ENCODE measurements at regions not wholly inside any gene's neighbourhood (a gene's known extent, or its start where the extent isn't known, plus 50 kb on each side); places are given as distances from the start of the nearest gene placed in this dataset.

DNA sequence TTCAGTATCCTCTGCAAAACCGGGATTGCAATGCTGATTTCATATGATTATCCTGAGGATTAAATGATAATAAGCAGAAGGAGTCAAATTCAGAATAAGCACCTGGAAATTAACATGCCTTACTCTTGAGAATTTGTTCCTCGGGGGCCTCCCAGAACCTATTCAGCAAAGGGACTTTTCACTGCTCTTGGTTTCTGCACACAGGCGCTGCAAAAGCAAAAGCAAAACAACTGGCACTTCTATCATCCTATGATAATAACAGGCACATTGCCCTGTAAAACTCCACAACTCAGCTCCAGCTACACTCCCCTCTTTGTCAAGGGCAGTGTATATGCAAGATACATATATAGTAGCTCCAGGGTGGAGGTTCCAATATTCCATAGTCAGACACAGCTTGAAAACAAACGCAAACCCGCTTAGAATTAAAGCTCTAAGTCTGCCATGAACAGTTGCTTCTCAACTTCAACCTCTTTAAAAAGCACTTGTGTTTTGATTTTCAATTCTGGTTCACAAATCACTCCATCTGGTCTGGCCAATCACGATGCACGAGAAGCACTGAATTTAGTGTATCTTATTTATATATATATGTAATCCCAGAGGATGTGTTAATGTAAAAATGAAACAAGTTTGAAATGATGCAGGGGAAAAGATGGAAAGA, 119.9 kb upstream of the PTER start:
- H3K9me3 ChIP-seq (replicated peaks in 1 of 3), result no peaks in the 10 kb centered on the region
- no peak overlapping the region for H3K27ac ChIP-seq
- H3K4me3 ChIP-seq, result no peak overlapping the region
- TF ChIP-seq POLR2A (IDR thresholded peaks at IDR 0.05), result no peak
- TF ChIP-seq, protein P1, sequence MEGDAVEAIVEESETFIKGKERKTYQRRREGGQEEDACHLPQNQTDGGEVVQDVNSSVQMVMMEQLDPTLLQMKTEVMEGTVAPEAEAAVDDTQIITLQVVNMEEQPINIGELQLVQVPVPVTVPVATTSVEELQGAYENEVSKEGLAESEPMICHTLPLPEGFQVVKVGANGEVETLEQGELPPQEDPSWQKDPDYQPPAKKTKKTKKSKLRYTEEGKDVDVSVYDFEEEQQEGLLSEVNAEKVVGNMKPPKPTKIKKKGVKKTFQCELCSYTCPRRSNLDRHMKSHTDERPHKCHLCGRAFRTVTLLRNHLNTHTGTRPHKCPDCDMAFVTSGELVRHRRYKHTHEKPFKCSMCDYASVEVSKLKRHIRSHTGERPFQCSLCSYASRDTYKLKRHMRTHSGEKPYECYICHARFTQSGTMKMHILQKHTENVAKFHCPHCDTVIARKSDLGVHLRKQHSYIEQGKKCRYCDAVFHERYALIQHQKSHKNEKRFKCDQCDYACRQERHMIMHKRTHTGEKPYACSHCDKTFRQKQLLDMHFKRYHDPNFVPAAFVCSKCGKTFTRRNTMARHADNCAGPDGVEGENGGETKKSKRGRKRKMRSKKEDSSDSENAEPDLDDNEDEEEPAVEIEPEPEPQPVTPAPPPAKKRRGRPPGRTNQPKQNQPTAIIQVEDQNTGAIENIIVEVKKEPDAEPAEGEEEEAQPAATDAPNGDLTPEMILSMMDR (IDR thresholded peaks at IDR 0.05), result no peak
- no peaks in the 10 kb centered on the region for H3K27me3 ChIP-seq
- no peaks in the 10 kb centered on the region for H3K4me1 ChIP-seq (replicated peaks in 1 of 2)
- intact Hi-C loops (cut with DNase I), result no loop called here
- DNase-seq, result no peak
- 79 to 86% (median 83%) methylated on average over 7 of the region's 7 CpGs for WGBS, 4 donors
- no peaks in the 10 kb centered on the region for H3K36me3 ChIP-seq (replicated peaks in 1 of 2)

DNA sequence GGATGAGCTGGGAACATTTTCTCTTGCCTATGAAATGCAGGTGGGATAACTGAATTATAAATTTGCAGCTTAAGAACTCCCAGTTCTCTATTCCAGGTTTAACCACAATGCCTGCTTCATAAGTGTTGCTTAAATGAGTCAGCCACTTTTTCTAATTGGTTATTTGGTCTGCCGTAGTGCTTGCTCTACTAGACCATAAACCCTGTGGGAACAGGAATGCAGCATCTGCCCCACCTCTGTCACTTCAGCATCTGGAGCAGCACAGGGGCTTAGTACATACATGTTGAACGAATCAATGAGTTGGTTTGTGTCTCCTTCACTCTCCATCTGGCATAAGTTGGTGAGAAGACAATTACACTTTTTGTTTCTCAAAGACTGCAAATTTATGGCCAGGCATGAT, 95.2 kb upstream of the PTER start:
- Histone ChIP-seq H3K27ac (no peak overlapping the region), H3K27me3 (no peaks in the 10 kb centered on the region), H3K4me3 (no peak overlapping the region), H3K4me1 (replicated peaks in 1 of 2) (no peaks in the 10 kb centered on the region), H3K9me3 (replicated peaks in 1 of 3) (no peaks in the 10 kb centered on the region), H3K36me3 (replicated peaks in 1 of 2) (no peaks in the 10 kb centered on the region)
- WGBS, 4 donors, result 62 to 73% (median 68%) methylated on average over 2 of the region's 2 CpGs
- intact Hi-C loops (cut with DNase I), result no loop called here
- no peak for DNase-seq
- TF ChIP-seq, protein P1 (IDR thresholded peaks at IDR 0.05), result no peak
- TF ChIP-seq POLR2A (IDR thresholded peaks at IDR 0.05), result no peak

DNA sequence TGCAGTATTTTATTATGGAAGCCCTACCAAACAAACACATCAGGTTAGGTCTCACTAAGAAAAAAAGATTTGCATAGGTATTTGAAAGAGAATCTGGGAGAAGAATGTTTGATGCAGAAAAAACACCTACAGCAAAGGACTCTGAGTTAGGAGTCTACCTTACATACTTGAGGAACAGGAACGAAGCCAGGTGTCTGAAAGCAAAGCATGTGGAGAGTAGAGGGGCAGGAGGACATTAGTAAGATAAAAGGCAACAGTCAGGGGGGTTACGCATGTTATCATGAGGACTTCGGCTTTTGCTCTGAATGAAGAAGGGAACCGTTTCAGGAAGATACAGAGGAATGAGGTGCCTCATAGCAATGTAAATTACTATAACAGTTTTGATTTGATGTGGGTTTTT, 87.9 kb upstream of the PTER start:
- DNase-seq, result no peak
- WGBS, 4 donors, result 69 to 73% (median 71%) methylated on average over 4 of the region's 4 CpGs
- Histone ChIP-seq H3K36me3 (replicated peaks in 1 of 2) (no peaks in the 10 kb centered on the region), H3K27ac (no peak overlapping the region), H3K27me3 (no peaks in the 10 kb centered on the region), H3K9me3 (replicated peaks in 1 of 3) (no peaks in the 10 kb centered on the region), H3K4me3 (no peak overlapping the region), H3K4me1 (replicated peaks in 1 of 2) (no peaks in the 10 kb centered on the region)
- TF ChIP-seq POLR2A (IDR thresholded peaks at IDR 0.05), result no peak
- TF ChIP-seq, protein P1 (IDR thresholded peaks at IDR 0.05), result no peak
- intact Hi-C loops (cut with DNase I), result no loop called here

DNA sequence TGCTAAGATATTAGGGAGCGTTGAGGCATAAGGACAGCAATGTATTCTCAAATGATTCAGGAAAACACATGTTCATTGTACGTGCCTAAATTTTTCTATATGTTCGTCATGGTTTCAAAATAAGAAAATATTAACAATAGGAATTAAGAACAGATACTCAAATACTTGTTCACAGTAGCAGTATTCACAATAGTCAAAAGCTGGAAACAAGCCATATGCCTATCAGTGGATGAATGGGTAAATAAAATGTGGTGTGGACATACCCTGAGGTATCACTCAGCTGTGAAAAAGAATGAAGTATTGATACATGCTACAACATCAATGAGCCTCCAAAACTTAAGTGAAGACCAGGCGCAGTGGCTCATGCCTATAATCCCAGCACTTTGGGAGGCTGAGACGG, 84.7 kb upstream of the PTER start:
- WGBS, 4 donors, result 80 to 82% (median 82%) methylated on average over 5 of the region's 5 CpGs
- intact Hi-C loops (cut with DNase I), result no loop called here
- no peaks in the 10 kb centered on the region for H3K9me3 ChIP-seq (replicated peaks in 1 of 3)
- no peak for DNase-seq
- no peaks in the 10 kb centered on the region for H3K4me1 ChIP-seq (replicated peaks in 1 of 2)
- H3K4me3 ChIP-seq, result no peak overlapping the region
- H3K27me3 ChIP-seq, result no peaks in the 10 kb centered on the region
- H3K36me3 ChIP-seq (replicated peaks in 1 of 2), result no peaks in the 10 kb centered on the region
- TF ChIP-seq, protein P1 (IDR thresholded peaks at IDR 0.05), result no peak
- TF ChIP-seq POLR2A (IDR thresholded peaks at IDR 0.05), result no peak
- H3K27ac ChIP-seq, result no peak overlapping the region
